ENCODE measurements at regions not wholly inside any gene's neighbourhood (a gene's known extent, or its start where the extent isn't known, plus 50 kb on each side); places are given as distances from the start of the nearest gene placed in this dataset.

DNA sequence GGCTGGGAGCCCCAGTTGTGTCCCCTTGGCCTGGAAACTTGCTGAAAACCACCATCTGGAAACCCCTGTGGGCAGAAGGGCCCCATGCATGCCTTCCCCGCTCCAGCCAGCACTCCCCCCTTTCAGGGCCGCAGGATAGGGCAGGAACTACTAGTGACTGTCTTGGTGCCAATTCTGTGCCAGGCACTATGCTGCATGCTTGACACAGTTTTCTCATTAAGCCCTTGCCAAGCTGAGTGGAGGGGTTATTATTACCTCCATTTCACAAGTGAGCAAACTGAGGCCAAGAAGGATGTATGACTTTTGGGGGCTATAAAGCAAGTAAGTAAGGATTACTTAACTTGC, 73.6 kb upstream of the PJA1 start:
- H3K4me1 ChIP-seq (ENCODE audit: control insufficient read depth in 5 of 5, insufficient read depth in 5 of 5, low read length in 5 of 5), result peaks cover 0 to 16% (median 5%) of the 10 kb centered on the region in 5 donors
- H3K36me3 ChIP-seq (ENCODE audit: control insufficient read depth in 4 of 4, insufficient read depth in 4 of 4, low read length in 4 of 4), result no peaks in the 10 kb centered on the region
- DNase-seq (no peak), ATAC-seq (ENCODE audit: insufficient read depth, low FRiP score) (no peak)
- WGBS, 2 donors, result 36 to 38% methylated on average over 2 of the region's 2 CpGs
- TF ChIP-seq, protein P1, sequence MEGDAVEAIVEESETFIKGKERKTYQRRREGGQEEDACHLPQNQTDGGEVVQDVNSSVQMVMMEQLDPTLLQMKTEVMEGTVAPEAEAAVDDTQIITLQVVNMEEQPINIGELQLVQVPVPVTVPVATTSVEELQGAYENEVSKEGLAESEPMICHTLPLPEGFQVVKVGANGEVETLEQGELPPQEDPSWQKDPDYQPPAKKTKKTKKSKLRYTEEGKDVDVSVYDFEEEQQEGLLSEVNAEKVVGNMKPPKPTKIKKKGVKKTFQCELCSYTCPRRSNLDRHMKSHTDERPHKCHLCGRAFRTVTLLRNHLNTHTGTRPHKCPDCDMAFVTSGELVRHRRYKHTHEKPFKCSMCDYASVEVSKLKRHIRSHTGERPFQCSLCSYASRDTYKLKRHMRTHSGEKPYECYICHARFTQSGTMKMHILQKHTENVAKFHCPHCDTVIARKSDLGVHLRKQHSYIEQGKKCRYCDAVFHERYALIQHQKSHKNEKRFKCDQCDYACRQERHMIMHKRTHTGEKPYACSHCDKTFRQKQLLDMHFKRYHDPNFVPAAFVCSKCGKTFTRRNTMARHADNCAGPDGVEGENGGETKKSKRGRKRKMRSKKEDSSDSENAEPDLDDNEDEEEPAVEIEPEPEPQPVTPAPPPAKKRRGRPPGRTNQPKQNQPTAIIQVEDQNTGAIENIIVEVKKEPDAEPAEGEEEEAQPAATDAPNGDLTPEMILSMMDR (IDR thresholded peaks at IDR 0.05; ENCODE audit: control extremely low read depth, extremely low read depth), result no peak
- H3K9ac ChIP-seq (ENCODE audit: insufficient read depth in 1 of 2, low read length in 2 of 2), result no peak overlapping the region
- H3K9me3 ChIP-seq (ENCODE audit: control insufficient read depth in 4 of 4, insufficient read depth in 3 of 4, low read length in 3 of 4), result peaks cover 0 to 3% (median 0%) of the 10 kb centered on the region in 4 donors
- H3K27ac ChIP-seq (ENCODE audit: low read depth in 1 of 2, low read length in 1 of 2), result no peak overlapping the region
- no peak overlapping the region for H3K4me3 ChIP-seq
- H3K27me3 ChIP-seq (ENCODE audit: control insufficient read depth in 3 of 3, insufficient read depth in 3 of 3, low read length in 2 of 3), result peaks cover 0 to 6% (median 6%) of the 10 kb centered on the region in 3 donors

DNA sequence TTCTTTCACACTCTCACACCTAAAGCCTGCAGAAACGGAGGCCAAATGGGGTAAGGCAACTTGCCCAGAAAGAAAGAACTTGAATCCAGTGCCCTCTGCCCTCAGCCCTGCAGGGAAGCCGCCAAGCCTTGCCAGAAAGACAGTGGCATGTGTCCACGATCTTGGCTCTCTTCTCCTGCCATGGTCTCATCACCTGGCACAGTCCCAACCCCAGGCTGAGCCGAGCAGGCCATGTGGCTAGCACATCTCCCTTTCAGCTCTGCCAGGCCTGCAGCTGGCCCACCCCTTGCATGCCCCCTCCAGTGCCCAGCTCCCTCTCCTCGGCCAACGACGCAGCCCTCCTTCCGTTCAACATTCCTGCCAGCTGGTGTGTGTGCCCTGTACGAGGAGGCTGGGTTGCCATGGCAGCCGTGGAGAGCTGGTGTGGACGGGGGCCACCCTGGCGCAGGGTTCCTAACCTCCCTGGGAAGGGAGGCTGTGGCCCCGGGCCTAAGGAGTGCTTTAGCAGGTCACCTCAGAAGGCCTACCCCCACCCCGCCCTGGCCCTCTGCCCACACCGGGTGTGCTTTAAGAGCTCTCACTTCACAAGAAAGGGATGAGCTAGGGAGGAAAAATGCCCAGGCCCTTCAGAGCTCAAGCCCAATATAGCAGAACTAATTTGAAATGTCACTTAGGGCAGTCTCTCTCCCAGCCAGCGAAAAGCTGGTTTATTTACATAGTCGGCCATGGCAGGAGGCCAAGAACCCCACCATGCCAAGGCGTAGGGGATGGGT, 73.0 kb upstream of the PJA1 start:
- Histone ChIP-seq H3K27ac (ENCODE audit: low read depth in 1 of 2, low read length in 1 of 2) (no peak overlapping the region), H3K27me3 (ENCODE audit: control insufficient read depth in 3 of 3, insufficient read depth in 3 of 3, low read length in 2 of 3) (peaks cover 0 to 6% (median 3%) of the 10 kb centered on the region in 3 donors)
- ATAC-seq (ENCODE audit: insufficient read depth, low FRiP score), result no peak

DNA sequence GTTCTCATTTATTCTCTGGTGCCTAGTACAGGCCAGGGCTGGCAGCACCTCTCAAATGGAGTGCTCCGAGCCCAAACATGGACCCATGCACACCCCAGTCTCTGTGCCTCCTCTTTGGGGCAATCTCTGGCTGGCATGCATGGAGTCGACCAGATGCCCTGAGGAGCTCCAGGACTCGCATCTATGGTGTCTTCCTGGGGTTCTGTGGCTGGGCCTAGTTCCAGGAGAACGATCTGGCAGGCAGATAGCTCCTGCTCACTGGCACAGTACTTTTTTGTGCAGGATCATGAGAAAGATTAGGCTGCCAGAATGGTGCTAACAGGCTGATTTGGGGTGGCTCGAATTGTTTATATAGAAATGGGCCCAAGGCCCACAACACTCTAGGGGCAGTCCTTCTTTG, 72.0 kb upstream of the PJA1 start:
- no peak for DNase-seq
- no peak overlapping the region for H3K9ac ChIP-seq (ENCODE audit: insufficient read depth in 1 of 2, low read length in 2 of 2)
- 57 to 75% methylated on average over 5 of the region's 5 CpGs for WGBS, 2 donors
- no peak for ATAC-seq (ENCODE audit: insufficient read depth, low FRiP score)
- H3K9me3 ChIP-seq (ENCODE audit: control insufficient read depth in 4 of 4, insufficient read depth in 3 of 4, low read length in 3 of 4), result peaks cover 0 to 5% (median 0%) of the 10 kb centered on the region in 4 donors
- no peak overlapping the region for H3K4me3 ChIP-seq
- TF ChIP-seq, protein P1 (IDR thresholded peaks at IDR 0.05; ENCODE audit: control extremely low read depth, extremely low read depth), result no peak
- H3K4me1 ChIP-seq (ENCODE audit: control insufficient read depth in 5 of 5, insufficient read depth in 5 of 5, low read length in 5 of 5), result peaks cover 0 to 16% (median 5%) of the 10 kb centered on the region in 5 donors
- no peaks in the 10 kb centered on the region for H3K36me3 ChIP-seq (ENCODE audit: control insufficient read depth in 4 of 4, insufficient read depth in 4 of 4, low read length in 4 of 4)
- H3K27me3 ChIP-seq (ENCODE audit: control insufficient read depth in 3 of 3, insufficient read depth in 3 of 3, low read length in 2 of 3), result peaks cover 0 to 6% (median 3%) of the 10 kb centered on the region in 3 donors
- no peak overlapping the region for H3K27ac ChIP-seq (ENCODE audit: low read depth in 1 of 2, low read length in 1 of 2)

More for the DNA sequence above, 73.0 kb upstream of the PJA1 start:
- WGBS, 2 donors, result 60 to 79% methylated on average over 16 to 18 of the region's 18 CpGs
- TF ChIP-seq, protein P1 (IDR thresholded peaks at IDR 0.05; ENCODE audit: control extremely low read depth, extremely low read depth), result no peak
- no peaks in the 10 kb centered on the region for H3K36me3 ChIP-seq (ENCODE audit: control insufficient read depth in 4 of 4, insufficient read depth in 4 of 4, low read length in 4 of 4)
- peak; percentile 73 to 78 (median 76) for DNase-seq
- H3K4me1 ChIP-seq (ENCODE audit: control insufficient read depth in 5 of 5, insufficient read depth in 5 of 5, low read length in 5 of 5), result peaks cover 0 to 16% (median 5%) of the 10 kb centered on the region in 5 donors
- H3K9me3 ChIP-seq (ENCODE audit: control insufficient read depth in 4 of 4, insufficient read depth in 3 of 4, low read length in 3 of 4), result peaks cover 0 to 3% (median 0%) of the 10 kb centered on the region in 4 donors
- H3K4me3 ChIP-seq, result no peak overlapping the region
- no peak overlapping the region for H3K9ac ChIP-seq (ENCODE audit: insufficient read depth in 1 of 2, low read length in 2 of 2)

Measured in lung (tissue), 11 donors.